WTC11 (cell line): ENCODE measurements at regions not wholly inside any gene's neighbourhood (a gene's known extent, or its start where the extent isn't known, plus 50 kb on each side); places are given as distances from the start of the nearest gene placed in this dataset.

ENCODE experiments used
- ATAC-seq: fragments of 200-7000 bp; cut with Tn5 transposase; 2 replicates; pipeline ENCODE4 v1.10.0; 2021; ENCODE audit warnings: mild to moderate bottlenecking, moderate library complexity
- CTCF ChIA-PET: fragments of 300-600 bp; sonication (Branson Sonifier 250); formaldehyde crosslinking; loops from one replicate; lab custom pipeline; 2021; ENCODE audit warnings: antibody characterized with exemption; lab: Charles Lee
- POLR2A ChIA-PET: fragments of 350-600 bp; sonication (Branson Sonifier 250); formaldehyde crosslinking; loops from one replicate; lab custom pipeline; 2021; ENCODE audit warnings: antibody characterized with exemption; lab: Charles Lee
- DNase-seq: peaks from one replicate; pipeline ENCODE4 v3.0.0; 2021; ENCODE audit warnings: low spot score
- H3K27ac Mint-ChIP-seq: 2 replicates; pipeline ENCODE4 v1.8.0; 2021; ENCODE audit warnings: mixed read lengths
- H3K27me3 Mint-ChIP-seq: 2 replicates; pipeline ENCODE4 v1.8.0; 2021; ENCODE audit warnings: low read depth, mild to moderate bottlenecking, moderate library complexity, mixed read lengths
- H3K36me3 Mint-ChIP-seq: 2 replicates; pipeline ENCODE4 v1.8.0; 2021; ENCODE audit warnings: mixed read lengths
- H3K4me1 Mint-ChIP-seq: 2 replicates; pipeline ENCODE4 v1.8.0; 2022; ENCODE audit warnings: mixed read lengths
- H3K4me3 Mint-ChIP-seq: 2 replicates; pipeline ENCODE4 v1.8.0; 2021; ENCODE audit warnings: mild to moderate bottlenecking, moderate library complexity, mixed read lengths
- H3K9me3 Mint-ChIP-seq: 2 replicates; pipeline ENCODE4 v1.8.0; 2021; ENCODE audit warnings: mixed read lengths
- CREM ChIP-seq: sonication (generic); formaldehyde crosslinking; IDR thresholded peaks from 2 replicates; pipeline ENCODE4 v1.8.1; 2022; ENCODE audit warnings: mild to moderate bottlenecking, missing genetic modification reagents, moderate library complexity
- ESRRA ChIP-seq: sonication (generic); formaldehyde crosslinking; IDR thresholded peaks from 2 replicates; pipeline ENCODE4 v1.8.1; 2022; ENCODE audit warnings: mild to moderate bottlenecking, missing genetic modification reagents, borderline replicate concordance
- GABPB1 ChIP-seq: sonication (generic); formaldehyde crosslinking; IDR thresholded peaks from 2 replicates; pipeline ENCODE4 v1.8.1; 2023; ENCODE audit warnings: mild to moderate bottlenecking, missing genetic modification reagents
- NR2C2 ChIP-seq: sonication (generic); formaldehyde crosslinking; IDR thresholded peaks from 2 replicates; pipeline ENCODE4 v1.8.0; 2022; ENCODE audit warnings: mild to moderate bottlenecking, missing genetic modification reagents
- NR3C1 ChIP-seq: sonication (generic); formaldehyde crosslinking; conservative IDR thresholded peaks from 2 replicates; pipeline ENCODE4 v1.8.1; 2023; ENCODE audit warnings: low read depth, mild to moderate bottlenecking, missing genetic modification reagents
- RELA ChIP-seq: sonication (generic); formaldehyde crosslinking; IDR thresholded peaks from 2 replicates; pipeline ENCODE4 v1.8.1; 2022; ENCODE audit warnings: missing genetic modification reagents, mild to moderate bottlenecking, borderline replicate concordance
- SMAD4 ChIP-seq: sonication (generic); formaldehyde crosslinking; IDR thresholded peaks from 2 replicates; pipeline ENCODE4 v1.8.0; 2022; ENCODE audit warnings: mild to moderate bottlenecking, missing genetic modification reagents
- TCF7 ChIP-seq: sonication (generic); formaldehyde crosslinking; IDR thresholded peaks from 2 replicates; pipeline ENCODE4 v1.8.0; 2022; ENCODE audit warnings: mild to moderate bottlenecking, low read depth, missing genetic modification reagents, moderate library complexity
- TP53 ChIP-seq: sonication (generic); formaldehyde crosslinking; IDR thresholded peaks from 2 replicates; pipeline ENCODE4 v1.8.1; 2023; ENCODE audit warnings: mild to moderate bottlenecking, missing genetic modification reagents
- ZNF317 ChIP-seq: sonication (generic); formaldehyde crosslinking; IDR thresholded peaks from 2 replicates; pipeline ENCODE4 v1.8.1; 2023; ENCODE audit warnings: low read depth, mild to moderate bottlenecking, moderate library complexity, missing genetic modification reagents, borderline replicate concordance
- ZNF423 ChIP-seq: fragments of 250-450 bp; sonication (Bioruptor Pico); IDR thresholded peaks from 2 replicates; pipeline ENCODE4 v2.1.2; 2022; ENCODE audit warnings: mild to moderate bottlenecking, moderate library complexity
- TF ChIP-seq, protein P1 (sequence below): sonication (generic); formaldehyde crosslinking; IDR thresholded peaks from 2 replicates; pipeline ENCODE4 v1.8.1; 2023; ENCODE audit warnings: mild to moderate bottlenecking, missing genetic modification reagents, borderline replicate concordance
- TF ChIP-seq, protein P2 (sequence below): sonication (generic); formaldehyde crosslinking; IDR thresholded peaks from 2 replicates; pipeline ENCODE4 v1.8.0; 2023; ENCODE audit warnings: mild to moderate bottlenecking, missing genetic modification reagents
- TF ChIP-seq, protein P3 (sequence below): sonication (generic); formaldehyde crosslinking; IDR thresholded peaks from 2 replicates; pipeline ENCODE4 v1.8.1; 2023; ENCODE audit warnings: mild to moderate bottlenecking, missing genetic modification reagents, moderate library complexity
- TF ChIP-seq, protein P4 (sequence below): sonication (generic); formaldehyde crosslinking; IDR thresholded peaks from 2 replicates; pipeline ENCODE4 v1.8.0; 2022; ENCODE audit warnings: mild to moderate bottlenecking, missing genetic modification reagents
- TF ChIP-seq, protein P5 (sequence below): fragments of 250-450 bp; sonication (Bioruptor Pico); IDR thresholded peaks from 2 replicates; pipeline ENCODE4 v1.9.0; 2021; ENCODE audit warnings: mild to moderate bottlenecking
- TF ChIP-seq, protein P6 (sequence below): fragments of 250-450 bp; sonication (Bioruptor Pico); IDR thresholded peaks from 2 replicates; pipeline ENCODE4 v1.9.0; 2021; ENCODE audit warnings: mild to moderate bottlenecking, borderline replicate concordance

DNA sequence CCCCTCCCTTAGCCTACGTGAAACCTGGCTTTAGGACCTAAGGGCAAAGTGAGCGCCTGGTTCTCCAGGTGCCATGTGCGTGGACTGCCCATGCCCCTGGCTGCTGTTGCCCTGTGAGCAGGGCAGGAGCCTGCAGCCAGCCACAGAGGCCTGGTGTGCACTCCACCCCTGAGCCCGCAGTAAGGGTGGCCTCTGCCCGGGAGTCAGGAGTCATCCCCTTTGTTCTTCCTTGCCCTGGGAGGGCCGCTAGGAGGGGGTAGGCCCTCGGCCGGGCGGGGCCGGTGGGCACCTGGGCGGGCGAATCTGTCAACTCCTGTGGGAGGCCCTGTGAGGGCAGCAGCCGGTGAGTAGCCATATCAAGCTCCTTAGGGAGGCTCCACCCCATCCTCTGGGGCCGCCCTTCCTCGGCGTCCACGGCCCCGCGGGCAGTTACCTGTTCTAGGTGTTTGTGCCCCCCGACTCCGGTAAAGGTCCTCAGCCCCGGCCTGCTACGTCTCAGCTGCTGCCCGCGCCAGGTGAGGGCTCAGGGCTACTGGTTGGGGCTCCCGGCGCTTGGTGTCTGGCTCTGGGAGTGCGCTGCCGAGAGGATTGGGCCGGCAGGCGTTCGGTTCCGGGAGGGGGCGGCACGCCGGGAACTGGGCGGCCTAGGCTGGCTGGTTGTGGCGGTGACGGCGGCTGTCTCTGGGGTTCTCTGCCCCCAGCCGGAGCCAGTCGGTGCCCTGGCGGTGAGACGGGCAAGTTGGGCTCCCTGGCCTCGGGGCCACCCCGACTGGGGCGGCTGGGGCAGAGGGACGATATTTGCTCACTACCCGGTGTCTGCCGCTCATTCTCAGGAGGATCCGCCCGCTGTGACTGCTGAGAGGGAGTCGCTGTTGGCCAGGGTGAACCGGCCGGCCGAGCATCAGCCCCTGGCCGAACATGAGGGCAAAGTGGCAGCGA lies 1060.2 kb downstream of the TECRL start (continued):
- TF ChIP-seq NR3C1 (CRISPR knock-in tag) (no peak), SMAD4 (CRISPR knock-in tag) (no peak), CREM (CRISPR knock-in tag) (no peak), NR2C2 (CRISPR knock-in tag) (no peak), TP53 (no peak), TCF7 (no peak), ZNF317 (CRISPR knock-in tag) (no peak), ESRRA (CRISPR knock-in tag) (no peak)
- TF ChIP-seq, protein P1, sequence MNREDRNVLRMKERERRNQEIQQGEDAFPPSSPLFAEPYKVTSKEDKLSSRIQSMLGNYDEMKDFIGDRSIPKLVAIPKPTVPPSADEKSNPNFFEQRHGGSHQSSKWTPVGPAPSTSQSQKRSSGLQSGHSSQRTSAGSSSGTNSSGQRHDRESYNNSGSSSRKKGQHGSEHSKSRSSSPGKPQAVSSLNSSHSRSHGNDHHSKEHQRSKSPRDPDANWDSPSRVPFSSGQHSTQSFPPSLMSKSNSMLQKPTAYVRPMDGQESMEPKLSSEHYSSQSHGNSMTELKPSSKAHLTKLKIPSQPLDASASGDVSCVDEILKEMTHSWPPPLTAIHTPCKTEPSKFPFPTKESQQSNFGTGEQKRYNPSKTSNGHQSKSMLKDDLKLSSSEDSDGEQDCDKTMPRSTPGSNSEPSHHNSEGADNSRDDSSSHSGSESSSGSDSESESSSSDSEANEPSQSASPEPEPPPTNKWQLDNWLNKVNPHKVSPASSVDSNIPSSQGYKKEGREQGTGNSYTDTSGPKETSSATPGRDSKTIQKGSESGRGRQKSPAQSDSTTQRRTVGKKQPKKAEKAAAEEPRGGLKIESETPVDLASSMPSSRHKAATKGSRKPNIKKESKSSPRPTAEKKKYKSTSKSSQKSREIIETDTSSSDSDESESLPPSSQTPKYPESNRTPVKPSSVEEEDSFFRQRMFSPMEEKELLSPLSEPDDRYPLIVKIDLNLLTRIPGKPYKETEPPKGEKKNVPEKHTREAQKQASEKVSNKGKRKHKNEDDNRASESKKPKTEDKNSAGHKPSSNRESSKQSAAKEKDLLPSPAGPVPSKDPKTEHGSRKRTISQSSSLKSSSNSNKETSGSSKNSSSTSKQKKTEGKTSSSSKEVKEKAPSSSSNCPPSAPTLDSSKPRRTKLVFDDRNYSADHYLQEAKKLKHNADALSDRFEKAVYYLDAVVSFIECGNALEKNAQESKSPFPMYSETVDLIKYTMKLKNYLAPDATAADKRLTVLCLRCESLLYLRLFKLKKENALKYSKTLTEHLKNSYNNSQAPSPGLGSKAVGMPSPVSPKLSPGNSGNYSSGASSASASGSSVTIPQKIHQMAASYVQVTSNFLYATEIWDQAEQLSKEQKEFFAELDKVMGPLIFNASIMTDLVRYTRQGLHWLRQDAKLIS (CRISPR knock-in tag): no peak
- TF ChIP-seq, protein P2, sequence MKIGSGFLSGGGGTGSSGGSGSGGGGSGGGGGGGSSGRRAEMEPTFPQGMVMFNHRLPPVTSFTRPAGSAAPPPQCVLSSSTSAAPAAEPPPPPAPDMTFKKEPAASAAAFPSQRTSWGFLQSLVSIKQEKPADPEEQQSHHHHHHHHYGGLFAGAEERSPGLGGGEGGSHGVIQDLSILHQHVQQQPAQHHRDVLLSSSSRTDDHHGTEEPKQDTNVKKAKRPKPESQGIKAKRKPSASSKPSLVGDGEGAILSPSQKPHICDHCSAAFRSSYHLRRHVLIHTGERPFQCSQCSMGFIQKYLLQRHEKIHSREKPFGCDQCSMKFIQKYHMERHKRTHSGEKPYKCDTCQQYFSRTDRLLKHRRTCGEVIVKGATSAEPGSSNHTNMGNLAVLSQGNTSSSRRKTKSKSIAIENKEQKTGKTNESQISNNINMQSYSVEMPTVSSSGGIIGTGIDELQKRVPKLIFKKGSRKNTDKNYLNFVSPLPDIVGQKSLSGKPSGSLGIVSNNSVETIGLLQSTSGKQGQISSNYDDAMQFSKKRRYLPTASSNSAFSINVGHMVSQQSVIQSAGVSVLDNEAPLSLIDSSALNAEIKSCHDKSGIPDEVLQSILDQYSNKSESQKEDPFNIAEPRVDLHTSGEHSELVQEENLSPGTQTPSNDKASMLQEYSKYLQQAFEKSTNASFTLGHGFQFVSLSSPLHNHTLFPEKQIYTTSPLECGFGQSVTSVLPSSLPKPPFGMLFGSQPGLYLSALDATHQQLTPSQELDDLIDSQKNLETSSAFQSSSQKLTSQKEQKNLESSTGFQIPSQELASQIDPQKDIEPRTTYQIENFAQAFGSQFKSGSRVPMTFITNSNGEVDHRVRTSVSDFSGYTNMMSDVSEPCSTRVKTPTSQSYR (CRISPR knock-in tag): no peak

DNA sequence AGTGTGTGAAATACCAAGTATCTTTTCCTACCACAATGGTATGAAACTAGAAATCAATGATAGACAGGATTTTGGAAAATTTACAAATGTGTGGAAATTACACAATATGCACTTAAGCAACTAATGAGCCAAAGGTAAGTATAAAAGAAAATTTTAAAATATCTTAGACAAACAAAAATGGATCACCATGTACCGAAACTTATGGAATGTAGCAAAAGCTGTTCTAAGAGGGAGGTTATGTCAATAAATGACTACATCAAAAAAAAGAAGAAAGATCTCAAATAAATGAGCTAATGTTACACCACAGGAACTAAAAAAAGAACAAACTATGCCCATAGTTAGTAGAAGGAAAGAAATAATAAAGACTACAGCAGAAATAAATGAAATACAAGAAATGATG lies 1084.1 kb downstream of the TECRL start:
- Mint-ChIP-seq H3K27ac (no peak overlapping the region), H3K27me3 (peaks cover 3% of the 10 kb centered on the region; the same call in 1 of the 2 replicates), H3K4me3 (no peak overlapping the region), H3K36me3 (peaks cover 21% of the 10 kb centered on the region), H3K9me3 (peaks cover 25% of the 10 kb centered on the region), H3K4me1 (peaks cover 6% of the 10 kb centered on the region)
- no peak for ATAC-seq
- ChIA-PET POLR2A (no interaction called here), CTCF (no interaction called here)
- DNase-seq: no peak
- TF ChIP-seq, protein P3, sequence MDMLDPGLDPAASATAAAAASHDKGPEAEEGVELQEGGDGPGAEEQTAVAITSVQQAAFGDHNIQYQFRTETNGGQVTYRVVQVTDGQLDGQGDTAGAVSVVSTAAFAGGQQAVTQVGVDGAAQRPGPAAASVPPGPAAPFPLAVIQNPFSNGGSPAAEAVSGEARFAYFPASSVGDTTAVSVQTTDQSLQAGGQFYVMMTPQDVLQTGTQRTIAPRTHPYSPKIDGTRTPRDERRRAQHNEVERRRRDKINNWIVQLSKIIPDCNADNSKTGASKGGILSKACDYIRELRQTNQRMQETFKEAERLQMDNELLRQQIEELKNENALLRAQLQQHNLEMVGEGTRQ (CRISPR knock-in tag): no peak
- no peak for TF ChIP-seq ZNF423 (CRISPR knock-in tag)
- TF ChIP-seq GABPB1: no peak
- no peak for TF ChIP-seq RELA (CRISPR knock-in tag)
- TF ChIP-seq, protein P4, sequence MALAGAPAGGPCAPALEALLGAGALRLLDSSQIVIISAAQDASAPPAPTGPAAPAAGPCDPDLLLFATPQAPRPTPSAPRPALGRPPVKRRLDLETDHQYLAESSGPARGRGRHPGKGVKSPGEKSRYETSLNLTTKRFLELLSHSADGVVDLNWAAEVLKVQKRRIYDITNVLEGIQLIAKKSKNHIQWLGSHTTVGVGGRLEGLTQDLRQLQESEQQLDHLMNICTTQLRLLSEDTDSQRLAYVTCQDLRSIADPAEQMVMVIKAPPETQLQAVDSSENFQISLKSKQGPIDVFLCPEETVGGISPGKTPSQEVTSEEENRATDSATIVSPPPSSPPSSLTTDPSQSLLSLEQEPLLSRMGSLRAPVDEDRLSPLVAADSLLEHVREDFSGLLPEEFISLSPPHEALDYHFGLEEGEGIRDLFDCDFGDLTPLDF (CRISPR knock-in tag): no peak
- TF ChIP-seq, protein P5, sequence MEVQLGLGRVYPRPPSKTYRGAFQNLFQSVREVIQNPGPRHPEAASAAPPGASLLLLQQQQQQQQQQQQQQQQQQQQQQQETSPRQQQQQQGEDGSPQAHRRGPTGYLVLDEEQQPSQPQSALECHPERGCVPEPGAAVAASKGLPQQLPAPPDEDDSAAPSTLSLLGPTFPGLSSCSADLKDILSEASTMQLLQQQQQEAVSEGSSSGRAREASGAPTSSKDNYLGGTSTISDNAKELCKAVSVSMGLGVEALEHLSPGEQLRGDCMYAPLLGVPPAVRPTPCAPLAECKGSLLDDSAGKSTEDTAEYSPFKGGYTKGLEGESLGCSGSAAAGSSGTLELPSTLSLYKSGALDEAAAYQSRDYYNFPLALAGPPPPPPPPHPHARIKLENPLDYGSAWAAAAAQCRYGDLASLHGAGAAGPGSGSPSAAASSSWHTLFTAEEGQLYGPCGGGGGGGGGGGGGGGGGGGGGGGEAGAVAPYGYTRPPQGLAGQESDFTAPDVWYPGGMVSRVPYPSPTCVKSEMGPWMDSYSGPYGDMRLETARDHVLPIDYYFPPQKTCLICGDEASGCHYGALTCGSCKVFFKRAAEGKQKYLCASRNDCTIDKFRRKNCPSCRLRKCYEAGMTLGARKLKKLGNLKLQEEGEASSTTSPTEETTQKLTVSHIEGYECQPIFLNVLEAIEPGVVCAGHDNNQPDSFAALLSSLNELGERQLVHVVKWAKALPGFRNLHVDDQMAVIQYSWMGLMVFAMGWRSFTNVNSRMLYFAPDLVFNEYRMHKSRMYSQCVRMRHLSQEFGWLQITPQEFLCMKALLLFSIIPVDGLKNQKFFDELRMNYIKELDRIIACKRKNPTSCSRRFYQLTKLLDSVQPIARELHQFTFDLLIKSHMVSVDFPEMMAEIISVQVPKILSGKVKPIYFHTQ (CRISPR knock-in tag): no peak
- TF ChIP-seq ZNF317 (CRISPR knock-in tag): no peak
- TF ChIP-seq, protein P6, sequence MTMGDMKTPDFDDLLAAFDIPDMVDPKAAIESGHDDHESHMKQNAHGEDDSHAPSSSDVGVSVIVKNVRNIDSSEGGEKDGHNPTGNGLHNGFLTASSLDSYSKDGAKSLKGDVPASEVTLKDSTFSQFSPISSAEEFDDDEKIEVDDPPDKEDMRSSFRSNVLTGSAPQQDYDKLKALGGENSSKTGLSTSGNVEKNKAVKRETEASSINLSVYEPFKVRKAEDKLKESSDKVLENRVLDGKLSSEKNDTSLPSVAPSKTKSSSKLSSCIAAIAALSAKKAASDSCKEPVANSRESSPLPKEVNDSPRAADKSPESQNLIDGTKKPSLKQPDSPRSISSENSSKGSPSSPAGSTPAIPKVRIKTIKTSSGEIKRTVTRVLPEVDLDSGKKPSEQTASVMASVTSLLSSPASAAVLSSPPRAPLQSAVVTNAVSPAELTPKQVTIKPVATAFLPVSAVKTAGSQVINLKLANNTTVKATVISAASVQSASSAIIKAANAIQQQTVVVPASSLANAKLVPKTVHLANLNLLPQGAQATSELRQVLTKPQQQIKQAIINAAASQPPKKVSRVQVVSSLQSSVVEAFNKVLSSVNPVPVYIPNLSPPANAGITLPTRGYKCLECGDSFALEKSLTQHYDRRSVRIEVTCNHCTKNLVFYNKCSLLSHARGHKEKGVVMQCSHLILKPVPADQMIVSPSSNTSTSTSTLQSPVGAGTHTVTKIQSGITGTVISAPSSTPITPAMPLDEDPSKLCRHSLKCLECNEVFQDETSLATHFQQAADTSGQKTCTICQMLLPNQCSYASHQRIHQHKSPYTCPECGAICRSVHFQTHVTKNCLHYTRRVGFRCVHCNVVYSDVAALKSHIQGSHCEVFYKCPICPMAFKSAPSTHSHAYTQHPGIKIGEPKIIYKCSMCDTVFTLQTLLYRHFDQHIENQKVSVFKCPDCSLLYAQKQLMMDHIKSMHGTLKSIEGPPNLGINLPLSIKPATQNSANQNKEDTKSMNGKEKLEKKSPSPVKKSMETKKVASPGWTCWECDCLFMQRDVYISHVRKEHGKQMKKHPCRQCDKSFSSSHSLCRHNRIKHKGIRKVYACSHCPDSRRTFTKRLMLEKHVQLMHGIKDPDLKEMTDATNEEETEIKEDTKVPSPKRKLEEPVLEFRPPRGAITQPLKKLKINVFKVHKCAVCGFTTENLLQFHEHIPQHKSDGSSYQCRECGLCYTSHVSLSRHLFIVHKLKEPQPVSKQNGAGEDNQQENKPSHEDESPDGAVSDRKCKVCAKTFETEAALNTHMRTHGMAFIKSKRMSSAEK (CRISPR knock-in tag): no peak
